Parathyroid adenoma (tissue), 2 donors: ENCODE measurements at regions not wholly inside any gene's neighbourhood (a gene's known extent, or its start where the extent isn't known, plus 50 kb on each side); places are given as distances from the start of the nearest gene placed in this dataset.
A peak's percentile ranks its signal among the peaks of the same experiment; 100 is the strongest.

Source experiments
- H2AFZ ChIP-seq: fragments of 300-600 bp; sonication (generic); one replicate; pipeline ENCODE4 v1.7.0; 2017; ENCODE audit warnings: antibody characterized with exemption, mild to moderate bottlenecking
- H3K27ac ChIP-seq: fragments of 300-600 bp; sonication (generic); one replicate; pipeline ENCODE4 v1.7.0; 2017
- H3K27me3 ChIP-seq: fragments of 300-600 bp; sonication (generic); one replicate; pipeline ENCODE4 v1.7.0; 2017; ENCODE audit warnings: low read length; ENCODE audit not compliant: control insufficient read depth, insufficient read depth
- H3K36me3 ChIP-seq: fragments of 300-600 bp; sonication (generic); one replicate; pipeline ENCODE4 v1.7.0; 2017; ENCODE audit warnings: low read length; ENCODE audit not compliant: control insufficient read depth, insufficient read depth
- H3K4me1 ChIP-seq: fragments of 300-600 bp; sonication (generic); one replicate; pipeline ENCODE4 v1.7.0; 2017; ENCODE audit warnings: control low read depth
- H3K4me2 ChIP-seq: fragments of 300-600 bp; sonication (generic); one replicate; pipeline ENCODE4 v1.7.0; 2017; ENCODE audit warnings: low read length
- H3K4me3 ChIP-seq: fragments of 300-600 bp; sonication (generic); one replicate; pipeline ENCODE4 v1.7.0; 2017; ENCODE audit warnings: low read depth, low read length
- H3K79me2 ChIP-seq: fragments of 300-600 bp; sonication (generic); one replicate; pipeline ENCODE4 v1.7.0; 2017; ENCODE audit warnings: control low read depth
- H3K9ac ChIP-seq: fragments of 300-600 bp; sonication (generic); one replicate; pipeline ENCODE4 v1.7.0; 2017; ENCODE audit warnings: mild to moderate bottlenecking
- H3K9me3 ChIP-seq: fragments of 300-600 bp; sonication (generic); one replicate; pipeline ENCODE4 v1.7.0; 2017; ENCODE audit warnings: low read length; ENCODE audit not compliant: control insufficient read depth
- TF ChIP-seq, protein P1 (sequence below): fragments of 300-600 bp; sonication (generic); IDR thresholded peaks from one replicate; pipeline ENCODE4 v1.7.0; 2017; ENCODE audit warnings: antibody characterized with exemption, mild to moderate bottlenecking
- donor health status: primary hyperparathyroidism.

DNA sequence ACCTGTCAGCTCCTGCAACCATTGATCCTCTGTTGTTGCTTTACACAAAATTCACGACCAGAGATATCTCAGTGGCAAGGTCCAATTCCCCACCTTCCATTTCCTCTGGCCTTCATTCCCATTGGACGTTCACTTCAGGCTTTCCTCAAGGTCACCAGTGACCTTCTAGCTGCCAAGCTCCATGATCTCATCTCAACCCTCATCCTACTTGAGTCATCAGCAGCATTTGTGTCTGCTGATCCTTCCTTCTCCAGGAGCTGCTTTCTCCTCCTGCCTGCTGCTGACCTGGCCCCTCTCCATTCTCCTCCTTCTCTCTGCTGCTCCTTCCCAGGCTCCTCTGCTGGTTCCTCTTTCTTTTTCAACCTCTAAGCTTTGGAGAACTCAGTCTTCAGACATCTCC lies 66.2 kb upstream of the C10orf90 start:
- no peaks in the 10 kb centered on the region for H3K9me3 ChIP-seq
- H2AFZ ChIP-seq = no peak overlapping the region
- TF ChIP-seq, protein P1, sequence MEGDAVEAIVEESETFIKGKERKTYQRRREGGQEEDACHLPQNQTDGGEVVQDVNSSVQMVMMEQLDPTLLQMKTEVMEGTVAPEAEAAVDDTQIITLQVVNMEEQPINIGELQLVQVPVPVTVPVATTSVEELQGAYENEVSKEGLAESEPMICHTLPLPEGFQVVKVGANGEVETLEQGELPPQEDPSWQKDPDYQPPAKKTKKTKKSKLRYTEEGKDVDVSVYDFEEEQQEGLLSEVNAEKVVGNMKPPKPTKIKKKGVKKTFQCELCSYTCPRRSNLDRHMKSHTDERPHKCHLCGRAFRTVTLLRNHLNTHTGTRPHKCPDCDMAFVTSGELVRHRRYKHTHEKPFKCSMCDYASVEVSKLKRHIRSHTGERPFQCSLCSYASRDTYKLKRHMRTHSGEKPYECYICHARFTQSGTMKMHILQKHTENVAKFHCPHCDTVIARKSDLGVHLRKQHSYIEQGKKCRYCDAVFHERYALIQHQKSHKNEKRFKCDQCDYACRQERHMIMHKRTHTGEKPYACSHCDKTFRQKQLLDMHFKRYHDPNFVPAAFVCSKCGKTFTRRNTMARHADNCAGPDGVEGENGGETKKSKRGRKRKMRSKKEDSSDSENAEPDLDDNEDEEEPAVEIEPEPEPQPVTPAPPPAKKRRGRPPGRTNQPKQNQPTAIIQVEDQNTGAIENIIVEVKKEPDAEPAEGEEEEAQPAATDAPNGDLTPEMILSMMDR = no peak
- no peak overlapping the region for H3K4me2 ChIP-seq
- H3K36me3 ChIP-seq = no peaks in the 10 kb centered on the region
- no peaks in the 10 kb centered on the region for H3K27me3 ChIP-seq
- H3K4me3 ChIP-seq = no peak overlapping the region
- no peaks in the 10 kb centered on the region for H3K79me2 ChIP-seq
- no peaks in the 10 kb centered on the region for H3K4me1 ChIP-seq
- H3K27ac ChIP-seq = no peak overlapping the region
- no peak overlapping the region for H3K9ac ChIP-seq

DNA sequence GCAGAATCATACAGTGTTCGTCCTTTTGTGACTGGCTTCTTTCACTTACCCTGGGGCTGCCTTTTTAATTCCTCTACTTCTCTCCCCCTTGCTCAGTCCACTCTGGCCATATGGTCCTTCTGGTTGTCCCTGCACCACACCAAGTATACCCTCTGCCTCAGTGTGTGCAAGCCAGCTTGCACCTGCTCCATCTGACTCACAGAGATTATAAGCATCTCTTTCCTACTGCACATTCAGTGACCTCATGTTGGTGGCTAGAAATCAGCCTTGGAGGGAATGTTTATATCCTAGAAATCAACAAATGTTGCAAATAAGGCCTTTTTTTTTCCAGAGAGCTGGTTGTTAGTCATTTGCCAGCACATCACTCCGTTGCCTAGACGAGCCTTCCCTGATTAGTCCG lies 67.5 kb upstream of the C10orf90 start:
- no peak overlapping the region for H3K9ac ChIP-seq
- H3K27ac ChIP-seq = no peak overlapping the region
- TF ChIP-seq, protein P1 = no peak
- H3K27me3 ChIP-seq = no peaks in the 10 kb centered on the region
- no peaks in the 10 kb centered on the region for H3K4me1 ChIP-seq
- no peaks in the 10 kb centered on the region for H3K79me2 ChIP-seq
- H3K9me3 ChIP-seq = no peaks in the 10 kb centered on the region
- H3K4me2 ChIP-seq = no peak overlapping the region
- no peaks in the 10 kb centered on the region for H3K36me3 ChIP-seq
- H2AFZ ChIP-seq = no peak overlapping the region
- H3K4me3 ChIP-seq = no peak overlapping the region

DNA sequence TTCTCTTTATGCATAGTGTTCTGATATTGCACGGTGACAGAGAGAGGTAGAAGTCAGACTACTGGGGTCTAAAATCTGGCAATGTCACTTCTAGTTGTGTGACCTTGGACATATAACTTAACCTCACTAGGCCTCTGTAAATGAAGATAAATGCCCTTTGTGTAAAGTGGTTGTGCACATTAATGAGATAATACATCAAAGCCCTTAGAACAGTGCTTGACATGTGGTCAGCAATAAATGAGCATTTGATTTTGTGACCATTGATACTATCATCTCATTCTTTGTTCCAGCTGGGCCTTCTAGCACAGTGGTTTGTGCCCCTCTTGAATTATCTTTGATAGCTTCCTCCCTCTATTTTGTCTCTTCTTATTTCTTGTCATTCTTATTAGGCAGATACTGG lies 74.1 kb upstream of the C10orf90 start:
- H3K9ac ChIP-seq = no peak overlapping the region
- H3K27ac ChIP-seq = no peak overlapping the region
- H3K4me1 ChIP-seq = no peaks in the 10 kb centered on the region
- H2AFZ ChIP-seq = no peak overlapping the region
- H3K36me3 ChIP-seq = no peaks in the 10 kb centered on the region
- no peak overlapping the region for H3K4me3 ChIP-seq
- H3K27me3 ChIP-seq = no peaks in the 10 kb centered on the region
- H3K4me2 ChIP-seq = no peak overlapping the region
- H3K9me3 ChIP-seq = no peaks in the 10 kb centered on the region
- H3K79me2 ChIP-seq = no peaks in the 10 kb centered on the region
- TF ChIP-seq, protein P1 = no peak

DNA sequence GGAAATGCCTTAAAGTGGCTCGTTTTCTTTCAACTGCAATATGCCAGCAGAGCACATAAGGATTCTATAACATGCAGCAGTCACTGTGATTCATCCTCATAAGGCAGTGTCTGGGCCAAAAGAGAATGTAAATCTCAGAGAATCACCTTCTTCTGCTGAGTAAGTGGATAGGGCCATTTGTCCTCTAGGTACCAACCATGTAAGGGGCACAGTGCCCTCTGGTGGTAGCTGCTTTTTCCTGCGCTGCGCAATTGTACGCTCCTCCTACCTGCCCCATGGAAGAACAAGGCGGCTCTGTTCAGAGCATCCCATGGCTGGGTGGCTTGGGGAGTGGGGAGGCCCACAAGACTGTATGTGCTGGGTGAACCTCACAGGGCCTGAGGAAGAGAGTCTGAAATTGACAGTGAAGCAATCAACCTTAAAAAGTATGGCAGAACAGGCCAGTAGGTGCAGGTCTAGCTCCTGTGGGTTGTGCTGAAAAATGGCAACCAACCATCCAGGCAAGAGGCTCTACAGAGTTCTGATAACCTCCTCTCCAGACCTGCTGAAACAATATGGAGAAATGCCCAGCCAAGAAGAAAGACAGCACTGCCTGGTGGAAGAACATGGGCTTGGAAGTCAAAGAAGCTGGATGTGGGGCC lies 78.6 kb upstream of the C10orf90 start:
- Histone ChIP-seq H3K27me3 (no peaks in the 10 kb centered on the region), H3K4me1 (no peaks in the 10 kb centered on the region), H3K4me3 (no peak overlapping the region), H2AFZ (no peak overlapping the region), H3K36me3 (no peaks in the 10 kb centered on the region), H3K4me2 (no peak overlapping the region), H3K27ac (no peak overlapping the region), H3K9me3 (no peaks in the 10 kb centered on the region), H3K79me2 (no peaks in the 10 kb centered on the region), H3K9ac (no peak overlapping the region)
- TF ChIP-seq, protein P1 = peak; percentile 55

DNA sequence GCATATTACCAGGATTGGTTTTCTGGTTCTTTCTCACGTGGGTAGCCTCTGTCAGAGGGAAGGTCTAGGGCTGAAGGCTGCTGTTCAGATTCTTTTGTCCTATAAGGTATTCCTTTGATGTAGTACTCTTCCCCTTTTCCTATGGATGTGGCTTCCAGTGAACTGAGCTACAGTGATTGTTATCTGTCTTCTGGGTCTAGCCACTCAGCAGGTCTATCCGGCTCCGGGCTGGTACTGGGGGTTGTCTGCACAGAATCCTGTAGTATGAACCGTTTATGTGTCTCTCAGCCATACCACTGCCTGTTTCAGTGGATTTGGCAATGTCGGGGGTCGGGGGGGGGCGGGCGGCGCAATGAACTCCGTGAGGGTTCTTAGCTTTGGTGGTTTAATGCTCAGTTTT lies 84.5 kb upstream of the C10orf90 start:
- Histone ChIP-seq H3K9ac (no peak overlapping the region), H3K36me3 (no peaks in the 10 kb centered on the region), H2AFZ (no peak overlapping the region), H3K9me3 (no peaks in the 10 kb centered on the region), H3K4me2 (no peak overlapping the region), H3K27ac (no peak overlapping the region), H3K4me1 (no peaks in the 10 kb centered on the region), H3K4me3 (no peak overlapping the region), H3K79me2 (no peaks in the 10 kb centered on the region), H3K27me3 (no peaks in the 10 kb centered on the region)
- TF ChIP-seq, protein P1 = no peak
